BJ (cell line): ENCODE measurements at regions not wholly inside any gene's neighbourhood (a gene's known extent, or its start where the extent isn't known, plus 50 kb on each side); places are given as distances from the start of the nearest gene placed in this dataset.

Experiments
- CTCF ChIA-PET: fragments of 350-600 bp; formaldehyde crosslinking; extraction: SDS; loops from one replicate; lab custom pipeline; 2021; ENCODE audit warnings: antibody characterized with exemption, inconsistent platforms; lab: Yijun Ruan, JAX
- POLR2A ChIA-PET: fragments of 300-600 bp; sonication (Branson Sonifier 250); formaldehyde crosslinking; extraction: SDS; loops from one replicate; lab custom pipeline; 2021; ENCODE audit warnings: antibody characterized with exemption; lab: Charles Lee
- DNase-seq: peaks from one replicate; pipeline ENCODE4 v3.0.0-alpha.2; 2011; ENCODE audit warnings: low read depth
- H3K27me3 ChIP-seq: 2 replicates; pipeline ENCODE4 v1.6.0; 2011; ENCODE audit warnings: low read length; ENCODE audit not compliant: control insufficient read depth, insufficient read depth
- H3K36me3 ChIP-seq: 2 replicates; pipeline ENCODE4 v1.5.1; 2011; ENCODE audit warnings: low read length; ENCODE audit not compliant: control insufficient read depth, insufficient read depth
- H3K4me3 ChIP-seq: 2 replicates; pipeline ENCODE4 v1.5.1; 2011; ENCODE audit warnings: low read depth, mild to moderate bottlenecking, control low read depth, low read length
- TF ChIP-seq, protein P1 (sequence below): IDR thresholded peaks from 2 replicates; pipeline ENCODE4 v1.5.1; 2011; ENCODE audit warnings: low read depth, mild to moderate bottlenecking, control low read depth, inconsistent platforms, low read length, moderate library complexity; ENCODE audit not compliant: insufficient read depth

DNA sequence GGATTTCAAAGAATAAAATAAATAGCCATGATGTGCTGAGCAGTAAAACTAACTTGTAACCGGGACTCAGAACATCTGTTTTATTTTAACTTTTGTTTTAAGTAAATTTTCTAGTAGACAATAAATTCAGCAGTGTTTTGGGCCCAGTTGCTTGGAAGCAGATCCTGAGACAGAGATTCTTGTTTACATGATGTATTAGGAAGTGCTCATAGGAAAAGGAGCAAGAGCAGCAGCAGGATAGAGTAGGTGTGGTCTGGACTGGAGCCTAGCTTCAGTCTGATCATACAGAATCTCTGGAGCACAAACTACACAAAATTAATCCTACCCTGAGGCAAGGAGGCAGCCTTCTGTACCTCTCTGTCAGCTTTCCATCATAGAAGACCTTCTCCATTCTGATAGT lies 139.2 kb upstream of the CCNH start:
- POLR2A ChIA-PET, result no interaction called here
- no peak for DNase-seq

GRCh38 chr5:87541676-87542075 lies 128.9 kb upstream of the CCNH start:
- DNase-seq, result no peak
- CTCF ChIA-PET, result no interaction called here
- TF ChIP-seq, protein P1, sequence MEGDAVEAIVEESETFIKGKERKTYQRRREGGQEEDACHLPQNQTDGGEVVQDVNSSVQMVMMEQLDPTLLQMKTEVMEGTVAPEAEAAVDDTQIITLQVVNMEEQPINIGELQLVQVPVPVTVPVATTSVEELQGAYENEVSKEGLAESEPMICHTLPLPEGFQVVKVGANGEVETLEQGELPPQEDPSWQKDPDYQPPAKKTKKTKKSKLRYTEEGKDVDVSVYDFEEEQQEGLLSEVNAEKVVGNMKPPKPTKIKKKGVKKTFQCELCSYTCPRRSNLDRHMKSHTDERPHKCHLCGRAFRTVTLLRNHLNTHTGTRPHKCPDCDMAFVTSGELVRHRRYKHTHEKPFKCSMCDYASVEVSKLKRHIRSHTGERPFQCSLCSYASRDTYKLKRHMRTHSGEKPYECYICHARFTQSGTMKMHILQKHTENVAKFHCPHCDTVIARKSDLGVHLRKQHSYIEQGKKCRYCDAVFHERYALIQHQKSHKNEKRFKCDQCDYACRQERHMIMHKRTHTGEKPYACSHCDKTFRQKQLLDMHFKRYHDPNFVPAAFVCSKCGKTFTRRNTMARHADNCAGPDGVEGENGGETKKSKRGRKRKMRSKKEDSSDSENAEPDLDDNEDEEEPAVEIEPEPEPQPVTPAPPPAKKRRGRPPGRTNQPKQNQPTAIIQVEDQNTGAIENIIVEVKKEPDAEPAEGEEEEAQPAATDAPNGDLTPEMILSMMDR, result no peak
- no peaks in the 10 kb centered on the region for H3K27me3 ChIP-seq
- no peaks in the 10 kb centered on the region for H3K36me3 ChIP-seq
- no peak overlapping the region for H3K4me3 ChIP-seq
- POLR2A ChIA-PET, result no interaction called here

More for the DNA sequence above, 139.2 kb upstream of the CCNH start:
- TF ChIP-seq, protein P1, result no peak
- H3K4me3 ChIP-seq, result no peak overlapping the region
- CTCF ChIA-PET, result no interaction called here
- H3K27me3 ChIP-seq, result no peaks in the 10 kb centered on the region
- no peaks in the 10 kb centered on the region for H3K36me3 ChIP-seq

DNA sequence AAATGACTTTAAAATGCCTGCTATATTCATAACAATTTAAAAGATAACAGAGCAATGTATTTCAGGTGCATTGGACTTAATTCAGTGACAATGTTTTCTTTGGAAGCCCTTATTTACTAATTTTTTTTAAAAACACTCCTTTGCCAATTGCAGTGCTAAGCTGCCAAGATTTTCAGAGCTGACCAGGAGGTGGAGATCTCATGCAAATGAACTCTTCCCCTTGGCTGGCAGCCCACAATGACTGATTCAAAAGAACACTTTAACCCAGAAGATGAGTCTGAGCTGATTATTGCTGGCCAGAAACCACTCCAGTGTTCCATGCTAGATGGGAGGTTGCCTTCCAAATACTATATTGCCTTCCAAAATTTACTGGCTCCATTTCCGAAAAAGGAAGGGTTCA lies 128.3 kb upstream of the CCNH start:
- Histone ChIP-seq H3K36me3 (no peaks in the 10 kb centered on the region), H3K4me3 (no peak overlapping the region), H3K27me3 (no peaks in the 10 kb centered on the region)
- DNase-seq, result no peak
- ChIA-PET POLR2A (no interaction called here), CTCF (no interaction called here)
- TF ChIP-seq, protein P1, result no peak; the same call in 1 of the 2 replicates

DNA sequence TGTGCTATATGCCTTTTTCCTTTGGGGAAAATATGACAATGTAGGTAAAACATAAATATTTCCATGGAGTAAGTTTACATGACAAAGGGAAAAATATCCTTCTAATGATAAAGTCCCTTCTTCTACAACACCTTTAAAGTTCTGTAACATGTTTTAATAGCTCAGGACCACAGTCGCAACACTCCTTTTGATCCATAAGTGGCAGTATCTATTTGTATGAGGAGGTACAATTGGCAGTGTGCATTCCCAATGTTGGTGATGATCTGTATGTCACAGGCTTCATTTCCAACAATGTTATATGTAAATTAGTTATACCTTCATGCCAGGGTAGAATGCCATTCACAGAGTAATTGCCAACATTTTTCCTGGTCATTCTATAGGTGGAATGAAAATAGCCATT lies 127.1 kb upstream of the CCNH start:
- TF ChIP-seq, protein P1, result no peak
- CTCF ChIA-PET, result no interaction called here
- no peaks in the 10 kb centered on the region for H3K36me3 ChIP-seq
- DNase-seq, result no peak
- POLR2A ChIA-PET, result no interaction called here
- H3K4me3 ChIP-seq, result no peak overlapping the region
- H3K27me3 ChIP-seq, result no peaks in the 10 kb centered on the region

- DNase-seq, result no peak
- Histone ChIP-seq H3K27me3 (no peaks in the 10 kb centered on the region), H3K36me3 (no peaks in the 10 kb centered on the region), H3K4me3 (no peak overlapping the region)
- TF ChIP-seq, protein P1, result no peak
- POLR2A ChIA-PET, result no interaction called here
- CTCF ChIA-PET, result no interaction called here
These were observed 123.6 kb upstream of the CCNH start for GRCh38 chr5:87536365-87536764.
